A673 (cell line): ENCODE measurements at regions not wholly inside any gene's neighbourhood (a gene's known extent, or its start where the extent isn't known, plus 50 kb on each side); places are given as distances from the start of the nearest gene placed in this dataset.

Source experiments
- BruUV-seq: library from RNA; stranded (reverse); fragments of 400-500 nt; replicated peaks from 2 replicates; lab custom pipeline; 2021; lab: Mats Ljungman, UMichigan
- CTCF ChIA-PET: fragments of 300-600 bp; sonication (Branson Sonifier 250); formaldehyde crosslinking; loops from one replicate; lab custom pipeline; 2022; ENCODE audit warnings: antibody characterized with exemption; lab: Charles Lee
- POLR2A ChIA-PET: fragments of 300-600 bp; sonication (Branson Sonifier 250); formaldehyde crosslinking; loops from one replicate; lab custom pipeline; 2022; ENCODE audit warnings: antibody characterized with exemption; ENCODE audit not compliant: low non-redundant PET; lab: Charles Lee
- DNase-seq: peaks from one replicate; pipeline ENCODE4 v3.0.0-alpha.2; 2015; ENCODE audit warnings: low spot score
- H3K27ac ChIP-seq: fragments of 200-600 bp; sonication (generic); 2 replicates; pipeline ENCODE4 v1.5.1; 2016; ENCODE audit warnings: mixed run types, low read depth, mild to moderate bottlenecking, mixed read lengths, antibody characterized with exemption, low read length; ENCODE audit not compliant: poor library complexity, severe bottlenecking
- H3K27me3 ChIP-seq: fragments of 200-600 bp; sonication (generic); replicated peaks from 2 replicates; pipeline ENCODE4 v1.6.1; 2017; ENCODE audit warnings: mixed run types, low read depth, mild to moderate bottlenecking, mixed read lengths, antibody characterized with exemption, low read length; ENCODE audit not compliant: insufficient read depth, poor library complexity
- H3K36me3 ChIP-seq: fragments of 200-600 bp; sonication (generic); 2 replicates; pipeline ENCODE4 v1.6.1; 2016; ENCODE audit warnings: mixed run types, mild to moderate bottlenecking, mixed read lengths, antibody characterized with exemption, low read length; ENCODE audit not compliant: insufficient read depth, poor library complexity, severe bottlenecking
- H3K4me1 ChIP-seq: fragments of 200-600 bp; sonication (generic); 2 replicates; pipeline ENCODE4 v1.6.1; 2017; ENCODE audit warnings: mixed run types, mild to moderate bottlenecking, mixed read lengths, antibody characterized with exemption, low read length; ENCODE audit not compliant: insufficient read depth, poor library complexity, severe bottlenecking
- H3K4me3 ChIP-seq: fragments of 200-600 bp; sonication (generic); 2 replicates; pipeline ENCODE4 v1.5.1; 2016; ENCODE audit warnings: low read depth, mixed run types, mild to moderate bottlenecking, mixed read lengths, low read length; ENCODE audit not compliant: poor library complexity, severe bottlenecking
- H3K9me3 ChIP-seq: fragments of 200-600 bp; sonication (generic); 2 replicates; pipeline ENCODE4 v1.6.1; 2016; ENCODE audit warnings: mixed run types, low read depth, mild to moderate bottlenecking, mixed read lengths, antibody characterized with exemption, low read length; ENCODE audit not compliant: poor library complexity, severe bottlenecking
- CTCF ChIP-seq: fragments of 300-800, 200-600 bp; sonication (generic); conservative IDR thresholded peaks from 2 replicates; pipeline ENCODE4 v1.5.1; 2017; ENCODE audit warnings: low read depth, mild to moderate bottlenecking, antibody characterized with exemption, low read length, moderate library complexity, mixed read lengths
- EZH2 ChIP-seq: fragments of 200-600 bp; sonication (generic); IDR thresholded peaks from 2 replicates; pipeline ENCODE4 v1.6.1; 2017; ENCODE audit warnings: borderline replicate concordance, low read depth, mild to moderate bottlenecking, mixed read lengths, antibody characterized with exemption, low read length; ENCODE audit not compliant: poor library complexity, severe bottlenecking
- intact Hi-C: fragments of 100-400 bp; cut with micrococcal nuclease; formaldehyde crosslinking; loops from one replicate; pipeline ENCODE4 v1.10.0; 2022; ENCODE audit not compliant: unreplicated experiment

GRCh38 chr2:185967335-185967734, 228.7 kb downstream of the FSIP2 start:
- BruUV-seq, result no TSS peak
- TF ChIP-seq CTCF, result no peak
- TF ChIP-seq EZH2, result no peak
- ChIA-PET CTCF (no interaction called here), POLR2A (no interaction called here)
- DNase-seq, result no peak
- no peaks in the 10 kb centered on the region for H3K36me3 ChIP-seq
- no peaks in the 10 kb centered on the region for H3K27me3 ChIP-seq
- H3K9me3 ChIP-seq, result peaks cover 3% of the 10 kb centered on the region
- no peak overlapping the region for H3K4me3 ChIP-seq
- no peak overlapping the region for H3K27ac ChIP-seq
- intact Hi-C loops, result no loop called here
- no peaks in the 10 kb centered on the region for H3K4me1 ChIP-seq

DNA sequence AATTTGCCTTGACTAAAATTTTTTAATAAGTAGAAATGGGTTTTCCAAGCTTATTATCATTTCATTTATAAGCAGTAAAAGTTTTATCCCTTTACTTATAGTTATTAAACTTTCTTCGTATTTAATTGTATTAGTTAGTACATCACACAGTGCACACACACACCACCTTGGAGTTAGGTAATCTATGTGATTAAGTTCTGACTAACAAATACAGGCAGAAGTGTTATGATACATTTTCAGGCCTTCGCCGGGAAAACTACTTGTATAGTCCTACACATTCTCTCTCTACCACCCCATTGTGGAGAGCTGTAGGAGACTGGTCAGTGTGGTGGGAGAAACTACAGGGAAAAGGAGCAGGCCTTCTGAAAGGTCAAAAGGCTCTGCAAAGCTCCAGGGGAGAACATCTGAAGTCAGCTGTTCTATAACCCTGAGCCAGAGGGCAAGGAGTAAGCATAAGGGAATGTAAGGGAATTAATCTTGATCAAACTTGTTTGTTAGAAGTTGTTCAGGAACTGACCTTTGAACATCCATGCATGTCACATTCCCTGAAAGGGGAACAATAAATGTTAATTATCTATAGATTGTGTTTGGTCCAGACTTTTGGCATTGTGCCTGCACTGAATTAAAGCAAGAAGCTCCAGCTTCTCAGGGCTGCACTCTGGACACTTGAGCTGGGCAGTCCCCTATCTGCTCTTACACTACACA, 231.7 kb downstream of the FSIP2 start:
- CTCF ChIA-PET, result no interaction called here

DNA sequence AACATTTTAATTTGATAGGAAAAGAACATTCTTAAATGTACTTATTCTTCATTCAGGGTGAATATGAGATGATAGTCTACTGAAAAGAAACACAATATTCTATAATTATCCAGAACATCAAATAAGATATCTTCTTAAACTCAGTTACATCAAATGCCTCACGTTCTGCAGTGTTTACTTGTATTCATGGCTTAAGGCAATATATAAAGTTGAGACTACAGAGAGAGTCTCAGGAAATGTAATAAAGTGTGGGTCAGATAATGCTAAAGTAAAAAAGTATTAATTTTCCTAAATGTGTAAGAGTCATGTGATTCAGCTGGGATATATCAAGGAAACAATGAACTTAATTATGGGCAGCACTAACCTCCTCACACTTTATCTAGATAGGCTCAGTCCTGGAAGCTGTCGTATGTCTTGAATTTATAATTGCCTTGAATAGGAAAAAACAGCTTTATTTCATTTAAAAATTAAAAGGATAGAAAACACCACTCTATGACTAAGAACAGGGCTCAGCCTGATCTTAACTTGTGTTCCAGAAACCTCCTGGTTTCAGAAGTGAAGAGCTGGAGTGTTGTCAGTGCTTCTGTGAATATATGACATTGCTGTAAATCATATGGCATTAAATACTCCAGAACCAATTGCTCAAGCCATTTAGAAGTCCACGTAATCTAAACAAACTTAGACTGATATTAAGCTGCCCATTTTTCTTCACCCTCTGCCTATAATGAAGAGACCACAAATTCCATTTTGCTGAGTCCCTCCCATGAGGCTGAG, 240.2 kb downstream of the FSIP2 start:
- Histone ChIP-seq H3K9me3 (no peaks in the 10 kb centered on the region), H3K36me3 (no peaks in the 10 kb centered on the region), H3K27me3 (no peaks in the 10 kb centered on the region), H3K27ac (no peak overlapping the region), H3K4me1 (peaks cover 6% of the 10 kb centered on the region), H3K4me3 (no peak overlapping the region)
- BruUV-seq, result no TSS peak
- POLR2A ChIA-PET, result no interaction called here
- CTCF ChIA-PET, result no interaction called here
- intact Hi-C loops, result no loop called here
- no peak for TF ChIP-seq EZH2
- no peak for TF ChIP-seq CTCF
- peak; percentile 3 for DNase-seq

More for the DNA sequence above, 231.7 kb downstream of the FSIP2 start:
- H3K9me3 ChIP-seq, result peaks cover 3% of the 10 kb centered on the region
- no peak overlapping the region for H3K4me3 ChIP-seq
- no peak overlapping the region for H3K27ac ChIP-seq
- DNase-seq, result no peak
- no peaks in the 10 kb centered on the region for H3K36me3 ChIP-seq
- H3K4me1 ChIP-seq, result no peaks in the 10 kb centered on the region
- intact Hi-C loops, result no loop called here
- TF ChIP-seq CTCF (no peak), EZH2 (no peak)
- POLR2A ChIA-PET, result no interaction called here
- no peaks in the 10 kb centered on the region for H3K27me3 ChIP-seq
- no TSS peak for BruUV-seq
